ENCODE measurements at regions not wholly inside any gene's neighbourhood (a gene's known extent, or its start where the extent isn't known, plus 50 kb on each side); places are given as distances from the start of the nearest gene placed in this dataset.

- Histone ChIP-seq H3K27me3 (no peaks in the 10 kb centered on the region), H3K36me3 (no peaks in the 10 kb centered on the region), H3K4me1 (no peaks in the 10 kb centered on the region), H3K9me3 (replicated peaks in 1 of 11) (no peaks in the 10 kb centered on the region), H4K20me1 (no peaks in the 10 kb centered on the region), H3K27ac (no peak overlapping the region), H3K4me2 (no peak overlapping the region), H3K9ac (no peak overlapping the region), H3K4me3 (no peak overlapping the region)
- TF ChIP-seq Cebpa-rat (IDR thresholded peaks at IDR 0.05), result no peak
Measured at GRCh38 chr3:68162644-68163043, 508.2 kb upstream of the SUCLG2 start.

GRCh38 chr3:68151359-68151758 lies 496.9 kb upstream of the SUCLG2 start:
- no peak overlapping the region for H3K4me2 ChIP-seq
- H3K9ac ChIP-seq, result no peak overlapping the region
- H4K20me1 ChIP-seq, result no peaks in the 10 kb centered on the region; a peak in 1 of 22 replicates
- no peaks in the 10 kb centered on the region for H3K4me1 ChIP-seq
- no peaks in the 10 kb centered on the region for H3K36me3 ChIP-seq
- no peaks in the 10 kb centered on the region for H3K27me3 ChIP-seq
- H3K27ac ChIP-seq, result no peak overlapping the region
- no peaks in the 10 kb centered on the region for H3K9me3 ChIP-seq (replicated peaks in 1 of 11)
- H3K4me3 ChIP-seq, result no peak overlapping the region
- no peak for TF ChIP-seq Cebpa-rat (IDR thresholded peaks at IDR 0.05)

- Histone ChIP-seq H3K27ac (no peak overlapping the region), H3K9me3 (replicated peaks in 1 of 11) (no peaks in the 10 kb centered on the region), H4K20me1 (no peaks in the 10 kb centered on the region), H3K4me2 (no peak overlapping the region), H3K9ac (no peak overlapping the region), H3K4me1 (no peaks in the 10 kb centered on the region), H3K36me3 (no peaks in the 10 kb centered on the region), H3K27me3 (no peaks in the 10 kb centered on the region), H3K4me3 (no peak overlapping the region)
- no peak for TF ChIP-seq Cebpa-rat (IDR thresholded peaks at IDR 0.05)
Measured at GRCh38 chr3:68148447-68148846, 494.0 kb upstream of the SUCLG2 start.

- Histone ChIP-seq H3K36me3 (no peaks in the 10 kb centered on the region), H3K4me2 (no peak overlapping the region), H3K4me3 (no peak overlapping the region), H4K20me1 (no peaks in the 10 kb centered on the region), H3K9me3 (replicated peaks in 1 of 11) (no peaks in the 10 kb centered on the region), H3K27ac (no peak overlapping the region), H3K27me3 (no peaks in the 10 kb centered on the region), H3K4me1 (no peaks in the 10 kb centered on the region), H3K9ac (no peak overlapping the region)
- no peak for TF ChIP-seq Cebpa-rat (IDR thresholded peaks at IDR 0.05)
Measured at GRCh38 chr3:68142441-68142840, 488.0 kb upstream of the SUCLG2 start.

GRCh38 chr3:68139897-68140296 lies 485.5 kb upstream of the SUCLG2 start:
- no peaks in the 10 kb centered on the region for H4K20me1 ChIP-seq
- H3K4me3 ChIP-seq, result no peak overlapping the region
- H3K27me3 ChIP-seq, result no peaks in the 10 kb centered on the region
- no peak for TF ChIP-seq Cebpa-rat (IDR thresholded peaks at IDR 0.05)
- no peaks in the 10 kb centered on the region for H3K9me3 ChIP-seq (replicated peaks in 1 of 11)
- H3K4me2 ChIP-seq, result no peak overlapping the region
- no peaks in the 10 kb centered on the region for H3K36me3 ChIP-seq
- H3K9ac ChIP-seq, result no peak overlapping the region
- H3K27ac ChIP-seq, result no peak overlapping the region
- no peaks in the 10 kb centered on the region for H3K4me1 ChIP-seq

- no peak overlapping the region for H3K4me3 ChIP-seq
- no peaks in the 10 kb centered on the region for H4K20me1 ChIP-seq
- no peak overlapping the region for H3K27ac ChIP-seq
- H3K27me3 ChIP-seq, result no peaks in the 10 kb centered on the region
- no peak overlapping the region for H3K9ac ChIP-seq
- no peak overlapping the region for H3K4me2 ChIP-seq
- H3K9me3 ChIP-seq (replicated peaks in 1 of 11), result peaks cover 0 to 10% (median 7%) of the 10 kb centered on the region in 11 experiments; a peak in 9 of 22 replicates
- no peaks in the 10 kb centered on the region for H3K36me3 ChIP-seq
- peaks cover 0 to 3% (median under 1%) of the 10 kb centered on the region in 10 experiments; a peak in 5 of 20 replicates for H3K4me1 ChIP-seq
- TF ChIP-seq Cebpa-rat (IDR thresholded peaks at IDR 0.05), result no peak
Measured at GRCh38 chr3:68136411-68136810, 482.0 kb upstream of the SUCLG2 start.

DNA sequence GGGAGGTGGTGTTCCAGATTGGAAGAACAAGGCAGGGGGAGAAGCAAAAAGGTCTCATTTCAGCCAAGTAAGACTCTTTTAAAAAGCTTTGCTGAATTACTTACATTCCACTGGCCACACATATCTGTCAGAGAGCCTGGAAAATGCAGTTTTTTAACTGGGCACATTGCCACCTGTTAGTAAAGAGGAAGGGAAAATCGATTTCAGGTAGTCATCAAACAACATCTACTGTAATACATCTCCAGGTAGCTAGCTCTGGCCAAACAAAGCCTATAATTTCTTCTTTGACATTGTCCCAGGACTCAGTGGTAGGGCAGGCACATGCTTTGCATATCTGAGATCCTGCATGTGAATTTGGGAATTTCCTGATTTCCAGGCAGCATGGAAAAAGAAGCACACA lies 480.7 kb upstream of the SUCLG2 start:
- H3K27me3 ChIP-seq, result no peaks in the 10 kb centered on the region
- no peaks in the 10 kb centered on the region for H3K36me3 ChIP-seq
- H3K9ac ChIP-seq, result no peak overlapping the region
- TF ChIP-seq Cebpa-rat (IDR thresholded peaks at IDR 0.05), result no peak
- H3K27ac ChIP-seq, result no peak overlapping the region
- H3K9me3 ChIP-seq (replicated peaks in 1 of 11), result peaks cover 0 to 10% (median 7%) of the 10 kb centered on the region in 11 experiments; a peak in 9 of 22 replicates
- no peak overlapping the region for H3K4me2 ChIP-seq
- H4K20me1 ChIP-seq, result no peaks in the 10 kb centered on the region
- no peak overlapping the region for H3K4me3 ChIP-seq
- peaks cover 0 to 6% (median 2%) of the 10 kb centered on the region in 10 experiments; a peak in 5 of 20 replicates for H3K4me1 ChIP-seq

GRCh38 chr3:68129065-68129464 lies 474.7 kb upstream of the SUCLG2 start:
- peaks cover 0 to 6% (median 2%) of the 10 kb centered on the region in 10 experiments; a peak in 5 of 20 replicates for H3K4me1 ChIP-seq
- no peaks in the 10 kb centered on the region for H3K36me3 ChIP-seq
- H3K9me3 ChIP-seq (replicated peaks in 1 of 11), result peaks cover 0 to 10% (median 7%) of the 10 kb centered on the region in 11 experiments; a peak in 9 of 22 replicates
- no peaks in the 10 kb centered on the region for H3K27me3 ChIP-seq
- no peak overlapping the region for H3K4me3 ChIP-seq
- no peak for TF ChIP-seq Cebpa-rat (IDR thresholded peaks at IDR 0.05)
- H3K27ac ChIP-seq, result no peak overlapping the region
- H3K9ac ChIP-seq, result no peak overlapping the region
- no peak overlapping the region for H3K4me2 ChIP-seq
- H4K20me1 ChIP-seq, result no peaks in the 10 kb centered on the region

- TF ChIP-seq Cebpa-rat (IDR thresholded peaks at IDR 0.05), result peak; percentile 21 to 86 (median 68); a peak in 17 of 22 replicates
- Histone ChIP-seq H3K36me3 (no peaks in the 10 kb centered on the region), H3K27ac (no peak overlapping the region), H3K9ac (no peak overlapping the region), H3K4me1 (no peaks in the 10 kb centered on the region), H3K9me3 (replicated peaks in 1 of 11) (no peaks in the 10 kb centered on the region), H3K27me3 (no peaks in the 10 kb centered on the region), H3K4me3 (no peak overlapping the region), H3K4me2 (no peak overlapping the region), H4K20me1 (no peaks in the 10 kb centered on the region)
Measured at GRCh38 chr3:68123231-68123630, 468.8 kb upstream of the SUCLG2 start.

DNA sequence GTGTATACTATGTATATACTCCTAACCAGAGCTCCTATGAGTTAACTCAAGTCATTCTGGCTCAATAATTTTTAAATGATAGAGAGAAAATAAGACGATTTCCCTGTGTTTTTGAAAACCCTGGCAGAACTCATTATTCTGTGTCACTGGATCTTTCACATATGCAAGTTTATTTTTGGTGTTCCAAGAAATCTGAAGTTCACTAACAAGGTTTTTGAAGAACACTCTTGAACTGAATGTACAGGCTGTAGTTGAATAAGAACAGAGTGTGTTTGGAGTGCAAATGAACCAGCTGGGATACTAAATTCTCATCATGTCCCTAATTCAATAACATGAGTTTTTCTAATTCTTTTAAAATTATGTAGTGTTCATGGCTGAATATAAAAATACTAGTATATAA lies 466.9 kb upstream of the SUCLG2 start:
- Histone ChIP-seq H4K20me1 (no peaks in the 10 kb centered on the region), H3K36me3 (no peaks in the 10 kb centered on the region), H3K4me1 (no peaks in the 10 kb centered on the region), H3K27me3 (no peaks in the 10 kb centered on the region), H3K4me3 (no peak overlapping the region), H3K9ac (no peak overlapping the region), H3K9me3 (replicated peaks in 1 of 11) (no peaks in the 10 kb centered on the region), H3K27ac (no peak overlapping the region), H3K4me2 (no peak overlapping the region)
- TF ChIP-seq Cebpa-rat (IDR thresholded peaks at IDR 0.05), result no peak
